ENCODE measurements at regions not wholly inside any gene's neighbourhood (a gene's known extent, or its start where the extent isn't known, plus 50 kb on each side); places are given as distances from the start of the nearest gene placed in this dataset.

DNA sequence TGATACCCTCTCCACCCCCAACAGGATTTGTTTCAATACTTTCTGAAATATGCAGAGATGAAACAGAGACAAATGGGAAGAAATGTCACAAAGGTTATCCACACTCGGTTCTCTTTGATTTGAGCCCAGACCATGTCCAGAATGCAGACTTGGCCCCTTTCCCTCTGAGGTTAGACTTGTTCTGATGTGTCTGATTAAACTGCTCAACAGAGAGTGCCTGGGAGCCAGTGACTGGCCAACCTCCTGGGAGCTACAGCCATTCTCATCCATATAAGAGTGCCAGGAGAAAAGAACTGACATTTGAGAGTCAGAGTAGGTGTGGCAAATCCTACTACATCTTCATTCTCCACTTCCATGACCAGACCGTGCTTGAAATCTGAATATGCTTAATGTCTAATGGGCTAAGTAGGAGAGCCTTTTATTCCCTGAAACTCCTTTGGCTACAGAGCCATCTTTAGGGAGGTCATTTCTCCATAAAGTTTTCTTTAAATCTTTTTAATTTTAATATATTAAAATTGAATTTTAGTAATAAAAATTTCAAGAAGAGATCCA, 201.4 kb downstream of the BLID start:
- TF ChIP-seq CTCF (IDR thresholded peaks at IDR 0.05), result no peak
- H3K4me1 ChIP-seq, result no peaks in the 10 kb centered on the region
- H3K4me3 ChIP-seq, result no peak overlapping the region
- H3K36me3 ChIP-seq, result no peaks in the 10 kb centered on the region
- DNase-seq (no peak), ATAC-seq (no peak)
- H3K27me3 ChIP-seq, result no peaks in the 10 kb centered on the region
- no peak overlapping the region for H3K27ac ChIP-seq
- no peaks in the 10 kb centered on the region for H3K9me3 ChIP-seq
- intact Hi-C loops (cut with DNase I), result no loop called here
- 46 to 55% methylated on average over 2 of the region's 2 CpGs for WGBS, 2 donors

- Histone ChIP-seq H3K27me3 (no peaks in the 10 kb centered on the region), H3K36me3 (no peaks in the 10 kb centered on the region), H3K4me1 (no peaks in the 10 kb centered on the region), H3K4me3 (no peak overlapping the region), H3K9me3 (no peaks in the 10 kb centered on the region), H3K27ac (no peak overlapping the region)
- TF ChIP-seq CTCF (IDR thresholded peaks at IDR 0.05), result no peak
- DNase-seq (no peak), ATAC-seq (no peak)
- 76 to 78% methylated on average over 2 of the region's 2 CpGs for WGBS, 2 donors
- intact Hi-C loops (cut with DNase I), result no loop called here
Observed at GRCh38 chr11:121909596-121909995, 206.4 kb downstream of the BLID start.

- Histone ChIP-seq H3K4me1 (peaks cover 0 to 6% (median 0%) of the 10 kb centered on the region in 9 donors), H3K4me3 (no peak overlapping the region), H3K27me3 (no peaks in the 10 kb centered on the region), H3K9me3 (no peaks in the 10 kb centered on the region), H3K36me3 (no peaks in the 10 kb centered on the region), H3K27ac (no peak overlapping the region)
- 44 to 63% methylated on average over 2 of the region's 2 CpGs for WGBS, 2 donors
- intact Hi-C loops (cut with DNase I), result no loop called here
- no peak for ATAC-seq
- no peak for DNase-seq
- no peak for TF ChIP-seq CTCF (IDR thresholded peaks at IDR 0.05)
Observed at GRCh38 chr11:121907379-121907778, 208.6 kb downstream of the BLID start.

GRCh38 chr11:121904148-121904547, 211.9 kb downstream of the BLID start:
- no peaks in the 10 kb centered on the region for H3K36me3 ChIP-seq
- ATAC-seq, result peak in 4 of 8 donors; percentile 7 to 59 (median 41)
- intact Hi-C loops (cut with DNase I), result no loop called here
- 85 to 86% methylated on average over 6 of the region's 6 CpGs for WGBS, 2 donors
- no peak for TF ChIP-seq CTCF (IDR thresholded peaks at IDR 0.05)
- no peak for DNase-seq
- H3K4me3 ChIP-seq, result no peak overlapping the region
- no peaks in the 10 kb centered on the region for H3K9me3 ChIP-seq
- H3K27me3 ChIP-seq, result no peaks in the 10 kb centered on the region
- H3K4me1 ChIP-seq, result peaks cover 0 to 6% (median 0%) of the 10 kb centered on the region in 9 donors
- no peak overlapping the region for H3K27ac ChIP-seq

All from heart right ventricle (tissue), 16 donors.